OCI-LY7 (cell line): ENCODE measurements at regions not wholly inside any gene's neighbourhood (a gene's known extent, or its start where the extent isn't known, plus 50 kb on each side); places are given as distances from the start of the nearest gene placed in this dataset.

Experiments
- BruUV-seq: library from RNA; stranded (reverse); fragments of 400-500 nt; replicated peaks from 2 replicates; lab custom pipeline; 2021; lab: Mats Ljungman, UMichigan
- CTCF ChIA-PET: fragments of 300-600 bp; sonication (Branson Sonifier 250); formaldehyde crosslinking; loops from one replicate; lab custom pipeline; 2022; ENCODE audit warnings: antibody characterized with exemption; ENCODE audit not compliant: unreplicated experiment; lab: Charles Lee
- POLR2A ChIA-PET: fragments of 300-600 bp; sonication (Branson Sonifier 250); formaldehyde crosslinking; loops from one replicate; lab custom pipeline; 2022; ENCODE audit warnings: antibody characterized with exemption; lab: Charles Lee
- DNase-seq: peaks from one replicate; pipeline ENCODE4 v3.0.0-alpha.2; 2015; ENCODE audit warnings: low spot score
- H2AFZ ChIP-seq: fragments of 200-600 bp; sonication (generic), shearing (Covaris generic); 2 replicates; pipeline ENCODE4 v1.6.1; 2014; ENCODE audit warnings: mild to moderate bottlenecking, antibody characterized with exemption, low read length, moderate library complexity
- H3K27ac ChIP-seq: fragments of 200-600 bp; sonication (generic); 2 replicates; pipeline ENCODE4 v1.5.1; 2014; ENCODE audit warnings: mixed run types, low read depth, mild to moderate bottlenecking, moderate library complexity, low read length, inconsistent platforms; ENCODE audit not compliant: poor library complexity, severe bottlenecking
- H3K36me3 ChIP-seq: fragments of 200-600 bp; sonication (generic); 2 replicates; pipeline ENCODE4 v1.6.1; 2014; ENCODE audit warnings: mild to moderate bottlenecking, antibody characterized with exemption, low read length, moderate library complexity, mixed read lengths; ENCODE audit not compliant: insufficient read depth
- H3K4me1 ChIP-seq: fragments of 200-600 bp; sonication (generic); 2 replicates; pipeline ENCODE4 v1.5.1; 2014; ENCODE audit warnings: mild to moderate bottlenecking, low read length; ENCODE audit not compliant: insufficient read depth, poor library complexity, severe bottlenecking
- H3K4me2 ChIP-seq: fragments of 200-600 bp; sonication (generic); 2 replicates; pipeline ENCODE4 v1.6.1; 2014; ENCODE audit warnings: mild to moderate bottlenecking, low read length
- H3K4me3 ChIP-seq: fragments of 200-600 bp; sonication (generic); 2 replicates; pipeline ENCODE4 v1.5.1; 2014; ENCODE audit warnings: mild to moderate bottlenecking, low read depth, low read length; ENCODE audit not compliant: poor library complexity, severe bottlenecking
- H3K79me2 ChIP-seq: fragments of 200-600 bp; sonication (generic); 2 replicates; pipeline ENCODE4 v1.6.1; 2016; ENCODE audit warnings: low read depth, mild to moderate bottlenecking, low read length, moderate library complexity, mixed read lengths; ENCODE audit not compliant: insufficient read depth
- H3K9me2 ChIP-seq: fragments of 200-600 bp; sonication (generic); 2 replicates; pipeline ENCODE4 v1.6.1; 2016; ENCODE audit warnings: mild to moderate bottlenecking, low read length, mixed read lengths; ENCODE audit not compliant: insufficient read depth
- H3K9me3 ChIP-seq: fragments of 200-600 bp; sonication (generic); 2 replicates; pipeline ENCODE4 v1.6.1; 2014; ENCODE audit warnings: mild to moderate bottlenecking, mixed run types, low read length, mixed read lengths
- H4K20me1 ChIP-seq: fragments of 200-600 bp; sonication (generic); 2 replicates; pipeline ENCODE4 v1.6.1; 2014; ENCODE audit warnings: mild to moderate bottlenecking, antibody characterized with exemption, low read length, moderate library complexity, mixed read lengths; ENCODE audit not compliant: insufficient read depth
- EZH2phosphoT487 ChIP-seq: fragments of 200-600 bp; sonication (generic); IDR thresholded peaks from 2 replicates; pipeline ENCODE4 v1.6.1; 2018; ENCODE audit warnings: low read depth, borderline replicate concordance, mild to moderate bottlenecking, mixed run types, antibody characterized with exemption, low read length, moderate library complexity, mixed read lengths
- intact Hi-C: fragments of 100-400 bp; cut with micrococcal nuclease; formaldehyde crosslinking; loops from one replicate; pipeline ENCODE4 v1.10.0; 2022; ENCODE audit not compliant: unreplicated experiment
- TF ChIP-seq, protein P1 (sequence below): fragments of 200-600 bp; sonication (generic); conservative IDR thresholded peaks from 2 replicates; pipeline ENCODE4 v1.5.1; 2014; ENCODE audit warnings: mild to moderate bottlenecking, antibody characterized with exemption, low read length, moderate library complexity, mixed read lengths

DNA sequence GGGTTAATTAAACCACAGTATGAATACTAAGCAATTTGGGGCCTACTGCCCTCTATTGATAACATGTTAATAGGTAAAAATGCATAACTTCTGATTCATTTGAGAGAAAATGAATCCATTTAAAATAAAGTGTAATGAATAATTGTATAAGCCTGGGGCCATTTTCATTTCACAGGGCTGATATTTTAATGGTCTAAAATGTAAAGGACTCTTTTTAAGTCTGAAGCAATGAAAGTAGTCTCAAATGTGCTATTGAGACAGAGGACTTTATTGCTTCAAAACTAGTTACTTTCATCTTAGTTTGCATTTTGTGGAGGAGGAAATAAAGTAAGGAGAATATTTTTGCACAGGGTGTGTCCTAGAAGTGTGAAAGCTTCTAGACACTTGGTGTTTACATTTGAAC lies 155.4 kb downstream of the TLR5 start:
- Histone ChIP-seq H3K4me1 (no peaks in the 10 kb centered on the region), H4K20me1 (no peaks in the 10 kb centered on the region), H3K4me3 (no peak overlapping the region), H3K9me3 (no peaks in the 10 kb centered on the region), H3K36me3 (no peaks in the 10 kb centered on the region), H3K9me2 (no peaks in the 10 kb centered on the region), H3K4me2 (no peak overlapping the region), H3K27ac (no peak overlapping the region), H2AFZ (no peak overlapping the region), H3K79me2 (no peaks in the 10 kb centered on the region)
- POLR2A ChIA-PET: no interaction called here
- CTCF ChIA-PET: no interaction called here
- DNase-seq: no peak
- intact Hi-C loops: no loop called here
- no TSS peak for BruUV-seq
- TF ChIP-seq, protein P1, sequence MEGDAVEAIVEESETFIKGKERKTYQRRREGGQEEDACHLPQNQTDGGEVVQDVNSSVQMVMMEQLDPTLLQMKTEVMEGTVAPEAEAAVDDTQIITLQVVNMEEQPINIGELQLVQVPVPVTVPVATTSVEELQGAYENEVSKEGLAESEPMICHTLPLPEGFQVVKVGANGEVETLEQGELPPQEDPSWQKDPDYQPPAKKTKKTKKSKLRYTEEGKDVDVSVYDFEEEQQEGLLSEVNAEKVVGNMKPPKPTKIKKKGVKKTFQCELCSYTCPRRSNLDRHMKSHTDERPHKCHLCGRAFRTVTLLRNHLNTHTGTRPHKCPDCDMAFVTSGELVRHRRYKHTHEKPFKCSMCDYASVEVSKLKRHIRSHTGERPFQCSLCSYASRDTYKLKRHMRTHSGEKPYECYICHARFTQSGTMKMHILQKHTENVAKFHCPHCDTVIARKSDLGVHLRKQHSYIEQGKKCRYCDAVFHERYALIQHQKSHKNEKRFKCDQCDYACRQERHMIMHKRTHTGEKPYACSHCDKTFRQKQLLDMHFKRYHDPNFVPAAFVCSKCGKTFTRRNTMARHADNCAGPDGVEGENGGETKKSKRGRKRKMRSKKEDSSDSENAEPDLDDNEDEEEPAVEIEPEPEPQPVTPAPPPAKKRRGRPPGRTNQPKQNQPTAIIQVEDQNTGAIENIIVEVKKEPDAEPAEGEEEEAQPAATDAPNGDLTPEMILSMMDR: peak; percentile 29; the same call in 1 of the 2 replicates
- no peak for TF ChIP-seq EZH2phosphoT487

DNA sequence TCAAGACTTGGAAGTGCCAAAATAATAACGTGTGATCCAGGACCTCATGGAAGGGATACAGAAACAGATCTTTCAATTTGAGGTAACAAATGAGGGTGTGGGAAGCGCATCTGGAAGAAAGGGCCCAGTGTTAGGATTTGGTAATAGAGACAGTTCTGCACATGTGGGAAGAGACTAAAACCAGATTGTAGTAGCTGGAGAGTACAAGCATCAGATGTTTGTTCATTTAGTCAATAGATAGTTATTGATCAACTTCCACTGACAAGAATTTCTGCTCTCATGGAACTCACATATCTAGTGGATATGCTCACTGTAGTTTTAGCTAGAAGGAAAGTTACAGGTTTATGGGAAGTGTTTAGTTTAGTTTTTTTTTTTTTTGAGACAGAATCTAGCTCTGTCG lies 153.6 kb downstream of the TLR5 start:
- H3K4me2 ChIP-seq: no peak overlapping the region
- CTCF ChIA-PET: no interaction called here
- H3K4me3 ChIP-seq: no peak overlapping the region
- 0 out of 2 replicates have a peak, but pooled peaks cover 3% of the 10 kb centered on the region for H3K9me2 ChIP-seq
- no peak overlapping the region for H2AFZ ChIP-seq
- no peaks in the 10 kb centered on the region for H3K9me3 ChIP-seq
- H3K36me3 ChIP-seq: no peaks in the 10 kb centered on the region
- intact Hi-C loops: no loop called here
- H3K27ac ChIP-seq: no peak overlapping the region
- DNase-seq: no peak
- TF ChIP-seq, protein P1: no peak
- TF ChIP-seq EZH2phosphoT487: no peak
- H4K20me1 ChIP-seq: no peaks in the 10 kb centered on the region
- POLR2A ChIA-PET: no interaction called here
- no peaks in the 10 kb centered on the region for H3K79me2 ChIP-seq
- no TSS peak for BruUV-seq
- no peaks in the 10 kb centered on the region for H3K4me1 ChIP-seq

DNA sequence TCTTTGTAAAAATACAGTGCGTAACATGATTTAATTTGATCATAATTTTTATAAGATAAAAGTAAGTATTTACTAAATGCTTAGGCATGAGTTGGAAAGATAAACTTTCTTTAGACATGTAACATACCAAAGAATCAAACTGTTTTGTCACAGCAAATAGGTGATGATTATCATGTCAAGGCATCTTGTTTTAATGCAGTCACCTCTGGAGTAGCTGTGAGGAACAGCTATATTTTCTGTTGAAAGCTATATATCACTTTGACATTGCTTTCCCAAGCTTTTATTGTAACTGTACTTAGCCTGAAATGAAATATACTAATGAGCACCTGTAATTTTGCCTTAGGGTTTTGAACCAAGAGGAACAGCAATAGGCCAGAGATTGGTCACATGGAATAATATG lies 151.9 kb downstream of the TLR5 start:
- no peaks in the 10 kb centered on the region for H3K36me3 ChIP-seq
- intact Hi-C loops: no loop called here
- no peak for DNase-seq
- no peaks in the 10 kb centered on the region for H4K20me1 ChIP-seq
- H3K27ac ChIP-seq: no peak overlapping the region
- H3K79me2 ChIP-seq: no peaks in the 10 kb centered on the region
- BruUV-seq: no TSS peak
- POLR2A ChIA-PET: interaction anchor here (0.8 to 1.1 kb wide), 2 partner anchors 9 to 728 kb away, joined by 3 read pairs; no protein-coding TSS in a partner anchor
- TF ChIP-seq EZH2phosphoT487: no peak
- TF ChIP-seq, protein P1: no peak
- H2AFZ ChIP-seq: no peak overlapping the region
- 0 out of 2 replicates have a peak, but pooled peaks cover 3% of the 10 kb centered on the region for H3K9me2 ChIP-seq
- H3K4me2 ChIP-seq: no peak overlapping the region
- H3K4me1 ChIP-seq: no peaks in the 10 kb centered on the region
- H3K9me3 ChIP-seq: no peaks in the 10 kb centered on the region
- no peak overlapping the region for H3K4me3 ChIP-seq
- CTCF ChIA-PET: no interaction called here
